ENCODE measurements at regions not wholly inside any gene's neighbourhood (a gene's known extent, or its start where the extent isn't known, plus 50 kb on each side); places are given as distances from the start of the nearest gene placed in this dataset.

- ChIA-PET POLR2A (no interaction called here), CTCF (no interaction called here)
- TF ChIP-seq CTCF (IDR thresholded peaks at IDR 0.05) = no peak
- ATAC-seq (ENCODE audit: low read depth) = no peak
- H3K27ac Mint-ChIP-seq = no peak overlapping the region
- no peak overlapping the region for H3K4me3 Mint-ChIP-seq
- no peaks in the 10 kb centered on the region for H3K27me3 Mint-ChIP-seq
- intact Hi-C loops (cut with micrococcal nuclease) = no loop called here
- no peaks in the 10 kb centered on the region for H3K36me3 Mint-ChIP-seq (ENCODE audit: low read depth)
- H3K9me3 Mint-ChIP-seq = no peaks in the 10 kb centered on the region
- DNase-seq = no peak
- H3K4me1 Mint-ChIP-seq = no peaks in the 10 kb centered on the region
These were observed 492.2 kb downstream of the ENC1 start for GRCh38 chr5:74148321-74148720.

GRCh38 chr5:74146796-74147195, 493.7 kb downstream of the ENC1 start:
- no peak for TF ChIP-seq CTCF (IDR thresholded peaks at IDR 0.05)
- Mint-ChIP-seq H3K36me3 (ENCODE audit: low read depth) (no peaks in the 10 kb centered on the region), H3K27me3 (no peaks in the 10 kb centered on the region), H3K4me1 (no peaks in the 10 kb centered on the region), H3K27ac (no peak overlapping the region), H3K9me3 (no peaks in the 10 kb centered on the region), H3K4me3 (no peak overlapping the region)
- intact Hi-C loops (cut with micrococcal nuclease) = no loop called here
- ChIA-PET CTCF (no interaction called here), POLR2A (no interaction called here)
- DNase-seq (no peak), ATAC-seq (ENCODE audit: low read depth) (no peak)

GRCh38 chr5:74145951-74146350, 494.6 kb downstream of the ENC1 start:
- Mint-ChIP-seq H3K27ac (no peak overlapping the region), H3K4me1 (no peaks in the 10 kb centered on the region), H3K4me3 (no peak overlapping the region), H3K9me3 (no peaks in the 10 kb centered on the region), H3K27me3 (no peaks in the 10 kb centered on the region), H3K36me3 (ENCODE audit: low read depth) (no peaks in the 10 kb centered on the region)
- POLR2A ChIA-PET = no interaction called here
- no peak for TF ChIP-seq CTCF (IDR thresholded peaks at IDR 0.05)
- DNase-seq (no peak), ATAC-seq (ENCODE audit: low read depth) (no peak)
- CTCF ChIA-PET = no interaction called here
- intact Hi-C loops (cut with micrococcal nuclease) = no loop called here

GRCh38 chr5:74143721-74144330, 496.7 kb downstream of the ENC1 start:
- ChIA-PET POLR2A (no interaction called here), CTCF (no interaction called here)
- no peak for TF ChIP-seq CTCF (IDR thresholded peaks at IDR 0.05)
- DNase-seq (no peak), ATAC-seq (ENCODE audit: low read depth) (no peak)
- Mint-ChIP-seq H3K9me3 (no peaks in the 10 kb centered on the region), H3K4me1 (no peaks in the 10 kb centered on the region), H3K36me3 (ENCODE audit: low read depth) (no peaks in the 10 kb centered on the region), H3K27me3 (no peaks in the 10 kb centered on the region), H3K4me3 (no peak overlapping the region), H3K27ac (no peak overlapping the region)
- intact Hi-C loops (cut with micrococcal nuclease) = no loop called here

GRCh38 chr5:74143151-74143550, 497.4 kb downstream of the ENC1 start:
- H3K27me3 Mint-ChIP-seq = no peaks in the 10 kb centered on the region
- H3K9me3 Mint-ChIP-seq = no peaks in the 10 kb centered on the region
- intact Hi-C loops (cut with micrococcal nuclease) = no loop called here
- ATAC-seq (ENCODE audit: low read depth) (no peak), DNase-seq (no peak)
- no peaks in the 10 kb centered on the region for H3K4me1 Mint-ChIP-seq
- ChIA-PET POLR2A (no interaction called here), CTCF (no interaction called here)
- H3K4me3 Mint-ChIP-seq = no peak overlapping the region
- TF ChIP-seq CTCF (IDR thresholded peaks at IDR 0.05) = no peak
- H3K36me3 Mint-ChIP-seq (ENCODE audit: low read depth) = no peaks in the 10 kb centered on the region
- H3K27ac Mint-ChIP-seq = no peak overlapping the region

Measured in activated B cell treated with CpG ODN at 0.5 μM for 24 hours (primary cell).